Parathyroid adenoma (tissue), 2 donors: ENCODE measurements at regions not wholly inside any gene's neighbourhood (a gene's known extent, or its start where the extent isn't known, plus 50 kb on each side); places are given as distances from the start of the nearest gene placed in this dataset.
"Not testable (repeated sequence)": the region's sequence is repeated elsewhere in the genome, so short reads cannot be mapped to it uniquely, and the experiment has no call there.

Source experiments
- H2AFZ ChIP-seq: fragments of 300-600 bp; sonication (generic); one replicate; pipeline ENCODE4 v1.7.0; 2017; ENCODE audit warnings: antibody characterized with exemption, mild to moderate bottlenecking
- H3K27ac ChIP-seq: fragments of 300-600 bp; sonication (generic); one replicate; pipeline ENCODE4 v1.7.0; 2017
- H3K27me3 ChIP-seq: fragments of 300-600 bp; sonication (generic); one replicate; pipeline ENCODE4 v1.7.0; 2017; ENCODE audit warnings: low read length; ENCODE audit not compliant: control insufficient read depth, insufficient read depth
- H3K36me3 ChIP-seq: fragments of 300-600 bp; sonication (generic); one replicate; pipeline ENCODE4 v1.7.0; 2017; ENCODE audit warnings: low read length; ENCODE audit not compliant: control insufficient read depth, insufficient read depth
- H3K4me1 ChIP-seq: fragments of 300-600 bp; sonication (generic); one replicate; pipeline ENCODE4 v1.7.0; 2017; ENCODE audit warnings: control low read depth
- H3K4me2 ChIP-seq: fragments of 300-600 bp; sonication (generic); one replicate; pipeline ENCODE4 v1.7.0; 2017; ENCODE audit warnings: low read length
- H3K4me3 ChIP-seq: fragments of 300-600 bp; sonication (generic); one replicate; pipeline ENCODE4 v1.7.0; 2017; ENCODE audit warnings: low read depth, low read length
- H3K79me2 ChIP-seq: fragments of 300-600 bp; sonication (generic); one replicate; pipeline ENCODE4 v1.7.0; 2017; ENCODE audit warnings: control low read depth
- H3K9ac ChIP-seq: fragments of 300-600 bp; sonication (generic); one replicate; pipeline ENCODE4 v1.7.0; 2017; ENCODE audit warnings: mild to moderate bottlenecking
- H3K9me3 ChIP-seq: fragments of 300-600 bp; sonication (generic); one replicate; pipeline ENCODE4 v1.7.0; 2017; ENCODE audit warnings: low read length; ENCODE audit not compliant: control insufficient read depth
- CTCF ChIP-seq: fragments of 300-600 bp; sonication (generic); IDR thresholded peaks from one replicate; pipeline ENCODE4 v1.7.0; 2017; ENCODE audit warnings: antibody characterized with exemption, mild to moderate bottlenecking
- donor health status: primary hyperparathyroidism.

DNA sequence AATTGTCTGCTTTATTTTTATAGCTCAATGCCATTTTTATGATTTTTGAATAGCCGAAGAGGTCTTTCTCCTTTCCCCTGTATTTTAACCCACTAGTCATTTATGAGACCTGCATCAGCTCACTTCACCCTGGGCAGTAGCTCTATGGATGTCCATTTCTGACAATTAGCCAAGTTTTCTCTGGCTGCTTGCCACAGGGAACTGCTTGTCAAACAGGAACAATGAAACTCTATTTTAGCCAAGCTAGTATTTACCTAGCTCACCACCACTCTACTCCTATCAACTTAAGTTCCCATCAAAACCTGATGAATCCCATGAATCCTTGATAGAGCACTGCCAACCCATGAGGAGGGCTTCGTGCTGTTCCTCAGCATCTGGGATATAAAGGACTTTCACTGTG is 406.7 kb downstream of the RWDD3 start:
- Histone ChIP-seq H3K9me3 (no peaks in the 10 kb centered on the region), H2AFZ (no peak overlapping the region), H3K4me2 (no peak overlapping the region), H3K79me2 (no peaks in the 10 kb centered on the region), H3K4me1 (peaks cover 3% of the 10 kb centered on the region), H3K4me3 (no peak overlapping the region), H3K27ac (peak overlapping the region; percentile 2), H3K27me3 (no peaks in the 10 kb centered on the region), H3K9ac (no peak overlapping the region), H3K36me3 (no peaks in the 10 kb centered on the region)
- no peak for TF ChIP-seq CTCF

DNA sequence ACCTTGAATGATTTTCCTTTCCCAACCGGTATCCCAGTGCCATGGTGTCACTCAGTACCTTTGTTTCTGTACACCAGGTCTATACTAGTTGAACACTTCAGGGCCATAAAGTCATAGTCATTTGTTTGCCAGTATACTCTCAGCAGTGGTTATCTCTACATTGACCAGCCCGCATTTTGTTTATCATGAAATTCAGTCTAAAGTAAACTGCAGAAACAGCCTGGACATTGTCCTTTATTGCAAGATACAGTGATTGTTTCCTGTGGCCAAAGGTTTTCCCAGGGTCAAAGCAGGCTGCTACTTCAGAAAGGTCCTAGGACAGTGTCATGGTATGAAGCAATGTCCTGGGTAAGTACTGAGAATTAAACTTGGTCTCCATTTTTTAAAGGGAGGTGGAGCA is 407.4 kb downstream of the RWDD3 start:
- H3K4me3 ChIP-seq, result no peak overlapping the region
- TF ChIP-seq CTCF, result no peak
- peak overlapping the region; percentile 38 for H2AFZ ChIP-seq
- H3K4me2 ChIP-seq, result no peak overlapping the region
- H3K27me3 ChIP-seq, result no peaks in the 10 kb centered on the region
- H3K9ac ChIP-seq, result no peak overlapping the region
- no peaks in the 10 kb centered on the region for H3K36me3 ChIP-seq
- no peaks in the 10 kb centered on the region for H3K9me3 ChIP-seq
- H3K27ac ChIP-seq, result peak overlapping the region; percentile 2
- H3K4me1 ChIP-seq, result peaks cover 3% of the 10 kb centered on the region
- no peaks in the 10 kb centered on the region for H3K79me2 ChIP-seq

GRCh38 chr1:95642035-95642434 is 408.0 kb downstream of the RWDD3 start:
- H3K4me1 ChIP-seq, result peaks cover 3% of the 10 kb centered on the region
- H3K79me2 ChIP-seq, result no peaks in the 10 kb centered on the region
- no peaks in the 10 kb centered on the region for H3K27me3 ChIP-seq
- H3K4me3 ChIP-seq, result no peak overlapping the region
- no peak overlapping the region for H3K27ac ChIP-seq
- H2AFZ ChIP-seq, result no peak overlapping the region
- no peak for TF ChIP-seq CTCF
- no peaks in the 10 kb centered on the region for H3K9me3 ChIP-seq
- no peaks in the 10 kb centered on the region for H3K36me3 ChIP-seq
- H3K4me2 ChIP-seq, result no peak overlapping the region
- H3K9ac ChIP-seq, result no peak overlapping the region

DNA sequence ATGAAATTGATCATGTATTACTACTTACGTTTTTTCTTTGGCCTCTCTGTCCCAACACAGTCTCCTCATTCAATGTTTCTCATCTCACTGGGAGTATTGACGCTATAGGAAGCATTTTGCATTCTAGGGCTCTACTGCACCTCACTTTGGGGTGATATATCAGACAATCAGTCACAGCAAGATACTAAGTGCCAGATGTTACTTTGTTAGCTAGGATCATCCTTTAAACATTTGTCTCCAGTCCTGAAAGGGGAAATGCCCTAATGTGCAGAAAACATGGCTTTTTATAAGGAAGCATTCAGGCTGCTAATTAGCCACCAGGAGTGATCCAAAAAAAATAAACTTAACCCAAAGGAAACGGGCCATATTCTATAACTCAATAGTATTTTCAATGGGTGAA is 409.1 kb downstream of the RWDD3 start:
- Histone ChIP-seq H3K79me2 (no peaks in the 10 kb centered on the region), H2AFZ (no peak overlapping the region), H3K36me3 (no peaks in the 10 kb centered on the region), H3K27me3 (no peaks in the 10 kb centered on the region), H3K9me3 (no peaks in the 10 kb centered on the region), H3K27ac (no peak overlapping the region), H3K9ac (no peak overlapping the region), H3K4me3 (no peak overlapping the region), H3K4me1 (peaks cover 3% of the 10 kb centered on the region), H3K4me2 (no peak overlapping the region)
- no peak for TF ChIP-seq CTCF

- not testable (repeated sequence) for H3K27ac ChIP-seq, H3K9ac ChIP-seq, H3K79me2 ChIP-seq, H2AFZ ChIP-seq, H3K27me3 ChIP-seq, H3K4me3 ChIP-seq, H3K36me3 ChIP-seq, H3K4me2 ChIP-seq, H3K4me1 ChIP-seq, H3K9me3 ChIP-seq
Observed at GRCh38 chr1:95645126-95645525, 411.1 kb downstream of the RWDD3 start.
